ENCODE measurements at regions not wholly inside any gene's neighbourhood (a gene's known extent, or its start where the extent isn't known, plus 50 kb on each side); places are given as distances from the start of the nearest gene placed in this dataset.
"Not testable (repeated sequence)": the region's sequence is repeated elsewhere in the genome, so short reads cannot be mapped to it uniquely, and the experiment has no call there.

- DNase-seq = no peak
These were observed 306.4 kb downstream of the TBC1D4 start for GRCh38 chr13:75175575-75175974.

- DNase-seq = not testable (repeated sequence)
These were observed 306.9 kb downstream of the TBC1D4 start for GRCh38 chr13:75175097-75175496.

DNA sequence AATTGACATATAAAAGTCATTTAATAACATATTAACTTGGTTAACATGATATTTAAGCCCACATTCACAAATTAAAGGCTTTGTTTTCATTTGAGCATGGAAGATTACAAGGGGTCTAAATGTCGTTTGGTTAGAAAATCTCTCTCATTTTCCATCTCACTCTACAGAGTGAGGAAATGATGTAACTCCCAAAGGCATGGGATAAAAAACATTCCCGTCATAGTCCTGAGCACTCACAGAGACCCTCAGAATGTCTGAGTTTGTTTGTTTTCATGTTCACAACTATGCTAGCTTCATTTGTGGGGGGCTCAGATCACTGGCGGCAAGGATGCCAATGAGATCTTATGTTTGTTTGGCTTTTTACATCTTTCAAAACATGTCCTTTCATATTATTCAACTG, 307.5 kb downstream of the TBC1D4 start:
- no peak for DNase-seq

GRCh38 chr13:75173457-75174356, 308.3 kb downstream of the TBC1D4 start:
- DNase-seq = no peak

DNA sequence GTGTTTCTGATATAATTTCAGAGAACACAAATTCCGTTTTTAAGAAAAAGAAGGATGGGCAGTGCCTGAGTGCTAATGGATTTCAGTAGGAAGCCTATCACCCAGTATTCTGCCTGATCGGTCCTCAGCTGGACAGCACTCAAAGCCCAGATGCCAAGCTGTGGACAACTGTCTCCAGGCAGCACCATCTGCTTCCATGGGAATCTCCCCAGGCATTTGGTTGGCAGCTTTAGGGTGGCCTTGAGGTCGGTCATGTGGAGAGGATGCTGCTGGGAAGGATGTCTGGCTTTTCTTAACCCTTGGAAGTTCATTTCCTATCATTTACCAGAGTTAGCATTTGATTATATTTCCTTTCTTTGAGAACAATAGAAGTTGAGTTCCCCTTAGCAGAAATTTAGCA, 311.7 kb downstream of the TBC1D4 start:
- no peak for DNase-seq

DNA sequence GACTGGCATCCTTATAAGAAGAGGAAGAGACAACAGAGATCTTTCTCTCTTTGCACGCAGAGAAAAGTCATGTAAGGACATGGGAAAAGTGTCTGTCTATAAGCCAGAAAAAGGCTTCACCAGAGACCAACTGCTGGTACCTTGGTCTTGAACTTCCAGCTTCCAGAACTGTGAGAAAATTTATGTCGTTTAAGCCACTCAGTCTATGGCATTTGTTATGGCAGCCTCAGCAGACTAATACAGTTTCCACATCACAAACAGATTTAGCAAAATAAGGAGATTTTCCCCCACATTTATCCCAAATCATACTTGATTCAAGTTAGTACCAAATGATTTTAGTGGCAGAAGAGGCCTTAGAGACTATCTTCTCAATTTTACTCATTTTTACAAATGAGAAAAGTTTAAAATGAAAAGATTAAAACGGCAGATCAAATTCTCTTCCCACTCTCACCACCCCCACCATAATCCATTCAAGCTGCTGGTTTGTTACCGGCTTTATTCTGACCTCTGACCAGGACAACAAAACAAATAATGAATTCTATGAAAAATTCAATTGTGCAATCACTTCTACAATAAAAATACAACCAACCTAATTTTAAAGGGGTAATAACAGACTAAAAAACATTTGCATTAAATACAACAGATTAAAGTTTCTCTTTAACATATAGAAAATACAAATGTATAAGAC, 316.3 kb downstream of the TBC1D4 start:
- no peak for DNase-seq

DNA sequence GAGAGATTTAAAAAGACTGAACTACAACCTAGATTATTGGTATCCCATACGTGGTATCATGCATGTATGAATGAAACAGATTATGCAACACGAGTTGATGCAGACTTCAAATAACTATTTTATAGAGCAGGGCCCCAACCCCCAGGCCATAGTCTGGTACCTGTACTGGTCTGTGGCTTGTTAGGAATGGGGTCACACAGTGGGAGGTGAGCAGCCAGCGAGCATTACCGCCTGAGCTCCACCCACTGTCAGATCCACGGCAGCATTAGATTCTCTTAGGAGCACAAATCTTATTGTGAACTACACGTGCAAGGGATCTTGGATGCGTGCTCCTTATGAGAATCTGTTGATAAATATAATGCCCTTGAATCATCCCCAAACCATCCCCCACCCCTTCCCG, 320.2 kb downstream of the TBC1D4 start:
- DNase-seq = no peak

DNA sequence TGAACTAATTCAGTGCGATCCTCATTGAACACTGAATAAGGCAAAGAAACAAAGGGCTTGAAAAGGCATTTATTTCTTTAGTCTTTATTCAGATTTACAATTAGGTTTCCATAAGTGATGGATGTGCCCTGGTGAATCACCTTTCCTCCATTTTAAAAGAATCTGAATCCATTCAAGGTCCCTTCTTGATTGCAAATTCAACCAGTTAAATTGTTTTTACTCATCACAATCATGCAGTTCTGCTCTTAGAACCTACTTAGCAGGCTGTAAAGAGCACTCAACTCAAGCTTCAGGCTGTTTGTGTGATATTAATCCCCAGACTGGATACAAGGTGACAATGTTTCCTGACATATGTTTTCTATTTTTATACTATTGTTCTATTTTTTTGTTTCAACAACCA, 321.0 kb downstream of the TBC1D4 start:
- no peak for DNase-seq

DNA sequence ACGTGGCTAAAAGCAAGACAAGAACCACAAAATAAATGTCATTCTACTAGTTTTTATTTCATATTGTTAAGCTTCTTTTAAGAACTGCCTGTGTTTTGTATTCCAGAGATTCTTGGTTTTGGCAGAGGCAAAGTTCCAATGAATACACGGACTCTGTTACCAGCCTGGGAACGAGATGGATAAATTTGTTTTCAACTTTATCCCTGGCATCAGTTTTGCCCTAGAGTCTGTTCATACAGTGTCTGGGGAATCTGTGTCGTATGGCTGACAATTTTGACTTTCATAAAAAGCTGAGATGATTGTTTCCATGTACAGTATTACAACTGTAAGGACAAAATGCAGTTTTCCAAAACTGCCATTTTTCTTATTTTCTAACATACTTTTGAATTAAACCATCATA, 327.6 kb downstream of the TBC1D4 start:
- no peak for DNase-seq

DNA sequence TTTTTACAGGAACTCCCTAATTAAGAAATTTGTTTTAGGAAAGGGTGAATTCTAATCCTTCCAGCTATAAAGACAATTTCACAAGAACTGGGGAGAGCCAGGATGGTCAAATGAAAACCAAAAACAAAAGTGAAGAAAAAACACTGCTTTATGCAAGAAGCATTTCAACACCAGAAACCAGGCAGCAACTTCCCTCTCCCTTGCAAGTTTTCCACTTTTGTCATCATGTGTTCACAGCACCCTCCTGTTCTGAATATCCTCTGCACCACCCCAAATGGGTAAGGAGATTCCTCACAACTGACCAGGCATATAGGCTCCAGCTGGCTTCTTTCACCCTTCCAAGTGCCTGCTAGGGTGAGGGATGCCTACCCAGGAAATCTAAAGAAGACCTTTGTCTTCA, 328.1 kb downstream of the TBC1D4 start:
- DNase-seq = no peak

- no peak for DNase-seq
These were observed 328.6 kb downstream of the TBC1D4 start for GRCh38 chr13:75153386-75153785.

- no peak for DNase-seq
These were observed 330.8 kb downstream of the TBC1D4 start for GRCh38 chr13:75151081-75151643.

DNA sequence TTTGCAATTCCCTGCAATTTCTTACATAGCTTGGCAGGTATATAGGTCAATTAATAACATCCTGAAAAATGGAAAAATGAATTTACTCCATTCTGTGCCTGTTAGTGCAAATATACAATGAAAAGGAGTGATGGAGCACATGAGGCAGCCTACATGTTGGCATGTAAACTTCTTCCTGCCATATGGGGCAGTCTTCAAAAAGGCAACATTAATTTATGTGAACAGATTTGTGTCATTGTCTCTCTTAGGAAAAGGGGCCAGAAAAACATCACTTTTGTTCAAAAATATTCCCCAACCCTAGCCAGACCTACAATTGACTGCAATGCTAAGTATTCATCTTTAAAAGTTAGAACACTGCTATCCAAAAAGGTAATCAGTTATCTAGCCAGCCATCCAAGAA, 332.2 kb downstream of the TBC1D4 start:
- DNase-seq = no peak

- no peak for DNase-seq
These were observed 334.0 kb downstream of the TBC1D4 start for GRCh38 chr13:75147946-75148345.

GRCh38 chr13:75146436-75146835, 335.5 kb downstream of the TBC1D4 start:
- DNase-seq = no peak

GRCh38 chr13:75145927-75146326, 336.0 kb downstream of the TBC1D4 start:
- no peak for DNase-seq

DNA sequence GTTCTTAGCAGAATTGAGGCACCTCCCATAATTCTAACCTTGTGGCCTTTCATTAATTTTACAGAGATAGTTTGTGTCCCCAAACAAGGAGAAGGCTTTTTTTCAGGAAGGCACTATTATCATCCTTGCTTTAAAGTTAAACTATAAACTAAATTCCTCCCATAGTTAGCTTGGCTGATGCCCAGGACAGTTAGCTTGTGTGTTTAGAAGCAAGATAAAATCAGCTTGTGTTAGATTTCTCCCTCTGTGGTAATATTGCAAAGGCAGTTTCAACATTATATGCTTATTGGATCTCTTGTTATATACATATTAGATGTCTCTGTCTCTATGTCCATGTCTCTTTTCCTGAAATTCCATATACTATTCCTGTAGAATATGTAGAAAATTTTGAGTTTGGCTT, 342.7 kb downstream of the TBC1D4 start:
- DNase-seq = no peak

GRCh38 chr13:75137911-75138571, 343.9 kb downstream of the TBC1D4 start:
- DNase-seq = no peak

- no peak for DNase-seq
These were observed 345.8 kb downstream of the TBC1D4 start for GRCh38 chr13:75136151-75136550.

DNA sequence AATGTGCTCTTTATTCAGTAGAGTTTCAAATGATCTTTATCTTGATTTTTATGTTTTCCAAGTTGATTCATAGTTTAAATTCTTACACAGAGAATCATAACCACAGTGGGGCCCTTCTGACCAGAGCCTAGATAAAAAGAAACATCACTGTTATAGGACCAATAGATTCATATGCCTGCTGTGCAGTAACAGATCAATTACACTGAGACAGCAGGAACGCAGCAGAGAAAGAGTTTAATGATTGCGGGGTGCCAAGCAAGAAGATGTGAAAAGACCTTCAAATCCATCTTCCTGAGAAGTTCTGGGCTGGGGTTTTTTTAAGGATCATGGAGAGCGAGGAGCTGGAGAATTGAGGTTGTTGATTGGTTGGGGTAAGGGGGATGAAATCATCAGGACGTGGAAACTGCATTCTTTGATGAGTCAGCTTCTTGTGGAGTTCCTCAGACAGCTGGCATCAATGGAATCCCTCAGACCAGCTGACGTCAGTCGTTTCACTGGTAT, 346.6 kb downstream of the TBC1D4 start:
- no peak for DNase-seq

DNA sequence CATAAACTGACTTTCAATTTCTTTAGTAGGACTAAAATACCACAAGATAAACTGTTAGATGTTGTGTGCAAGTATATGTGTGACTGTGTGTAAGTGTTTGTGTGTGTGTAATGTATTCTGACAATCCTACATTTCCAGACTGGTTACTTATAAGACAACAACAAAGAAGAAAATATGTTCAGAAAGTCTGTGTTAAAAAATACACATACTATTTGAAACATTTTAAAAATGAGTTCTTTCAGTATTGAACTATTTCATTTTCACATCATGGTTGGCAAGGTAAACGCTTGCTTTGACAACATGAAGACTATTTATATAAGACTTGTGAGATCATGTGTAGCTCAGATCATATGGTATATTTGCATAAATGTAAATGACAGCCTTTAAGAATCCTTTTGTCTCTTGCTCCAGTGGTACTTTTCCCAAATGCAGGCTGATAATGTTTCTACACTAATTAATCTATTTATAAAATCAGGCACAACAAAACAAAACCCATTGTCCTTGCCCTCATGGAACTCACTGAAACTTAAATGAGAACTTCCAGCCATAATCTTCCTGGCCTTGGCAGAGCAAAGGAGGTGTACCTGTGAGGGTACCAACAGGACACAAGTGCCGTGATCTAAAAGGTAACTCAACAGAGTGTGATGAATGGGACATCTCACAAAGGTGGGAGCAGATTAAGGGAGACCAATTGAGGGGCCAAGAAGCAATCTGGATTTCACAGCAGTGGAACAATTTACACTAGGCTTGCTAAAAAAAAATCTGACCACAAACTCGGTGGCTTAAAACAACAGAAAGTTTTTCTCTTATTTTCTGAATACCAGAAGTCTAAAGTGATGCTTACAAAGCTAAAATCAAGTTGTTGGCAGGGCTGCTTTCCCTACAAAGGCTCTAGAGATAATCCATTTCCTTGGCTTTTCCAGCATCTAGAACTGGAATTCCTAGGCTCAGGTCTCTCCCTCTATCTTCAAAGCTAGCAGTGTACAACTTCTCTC, 349.0 kb downstream of the TBC1D4 start:
- DNase-seq = no peak

DNA sequence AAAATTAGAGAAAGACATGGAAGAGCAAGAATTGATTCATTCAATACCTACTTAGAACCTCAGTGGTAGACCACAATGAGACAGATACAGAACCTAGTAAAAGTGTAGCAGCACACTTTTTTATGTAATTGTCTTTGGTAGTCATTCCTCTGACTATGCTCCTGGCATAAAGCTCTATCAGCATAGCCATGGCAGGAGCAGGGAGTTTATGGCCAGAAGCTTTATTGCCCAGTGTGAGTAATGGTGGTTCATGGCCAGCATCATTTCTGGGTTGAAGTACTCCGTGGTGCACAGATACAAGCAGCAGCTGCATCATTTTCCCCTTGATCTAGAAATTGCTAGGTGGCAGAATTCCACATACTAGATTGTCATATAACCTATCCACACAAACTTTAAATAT, 352.6 kb downstream of the TBC1D4 start:
- no peak for DNase-seq
